ENCODE measurements at regions not wholly inside any gene's neighbourhood (a gene's known extent, or its start where the extent isn't known, plus 50 kb on each side); places are given as distances from the start of the nearest gene placed in this dataset.
"Not testable (repeated sequence)": the region's sequence is repeated elsewhere in the genome, so short reads cannot be mapped to it uniquely, and the experiment has no call there.

- H3K27ac ChIP-seq = no peak overlapping the region
- DNase-seq (ENCODE audit: low read depth, low spot score) = no peak
Measured at GRCh38 chr5:51242456-51242855, 140.8 kb upstream of the ISL1 start.

- not testable (repeated sequence) for DNase-seq (ENCODE audit: low read depth, low spot score); H3K27ac ChIP-seq
Measured at GRCh38 chr5:51250957-51251356, 132.3 kb upstream of the ISL1 start.

GRCh38 chr5:51271261-51271660, 112.0 kb upstream of the ISL1 start:
- DNase-seq (ENCODE audit: low read depth, low spot score) = no peak
- H3K27ac ChIP-seq = no peak overlapping the region

- H3K27ac ChIP-seq = no peak overlapping the region
- DNase-seq (ENCODE audit: low read depth, low spot score) = no peak
Measured at GRCh38 chr5:51273021-51273420, 110.2 kb upstream of the ISL1 start.

- H3K27ac ChIP-seq = no peak overlapping the region
- no peak for DNase-seq (ENCODE audit: low read depth, low spot score)
Measured at GRCh38 chr5:51273871-51274270, 109.4 kb upstream of the ISL1 start.

- DNase-seq (ENCODE audit: low read depth, low spot score) = no peak
- no peak overlapping the region for H3K27ac ChIP-seq
Measured at GRCh38 chr5:51275428-51275827, 107.8 kb upstream of the ISL1 start.

GRCh38 chr5:51276250-51276649, 107.0 kb upstream of the ISL1 start:
- no peak overlapping the region for H3K27ac ChIP-seq
- no peak for DNase-seq (ENCODE audit: low read depth, low spot score)

- DNase-seq (ENCODE audit: low read depth, low spot score) = no peak
- no peak overlapping the region for H3K27ac ChIP-seq
Measured at GRCh38 chr5:51278539-51278938, 104.7 kb upstream of the ISL1 start.

GRCh38 chr5:51279983-51280706, 103.1 kb upstream of the ISL1 start:
- no peak overlapping the region for H3K27ac ChIP-seq
- DNase-seq (ENCODE audit: low read depth, low spot score) = no peak

- no peak for DNase-seq (ENCODE audit: low read depth, low spot score)
- no peak overlapping the region for H3K27ac ChIP-seq
Measured at GRCh38 chr5:51286046-51286445, 97.2 kb upstream of the ISL1 start.

GRCh38 chr5:51302343-51302742, 80.9 kb upstream of the ISL1 start:
- no peak for DNase-seq (ENCODE audit: low read depth, low spot score)
- no peak overlapping the region for H3K27ac ChIP-seq

GRCh38 chr5:51326844-51327243, 56.4 kb upstream of the ISL1 start:
- no peak overlapping the region for H3K27ac ChIP-seq
- DNase-seq (ENCODE audit: low read depth, low spot score) = no peak

Measured in epithelial cell of prostate (primary cell).